HL-60 (cell line): ENCODE measurements at regions not wholly inside any gene's neighbourhood (a gene's known extent, or its start where the extent isn't known, plus 50 kb on each side); places are given as distances from the start of the nearest gene placed in this dataset.

ENCODE experiments used
- CTCF ChIP-seq: IDR thresholded peaks from one replicate; pipeline ENCODE4 v1.5.1; 2011; ENCODE audit warnings: low read length, control low read depth, inconsistent platforms; ENCODE audit not compliant: insufficient read depth
- GABPA ChIP-seq: IDR thresholded peaks from 2 replicates; pipeline ENCODE4 v1.6.1; 2012; ENCODE audit warnings: low read depth
- POLR2AphosphoS5 ChIP-seq: IDR thresholded peaks from 2 replicates; pipeline ENCODE4 v1.6.1; 2012; ENCODE audit warnings: low read depth
- REST ChIP-seq: IDR thresholded peaks from 2 replicates; pipeline ENCODE4 v1.6.1; 2012; ENCODE audit warnings: low read depth; ENCODE audit not compliant: insufficient replicate concordance

GRCh38 chr6:108793516-108794251, 54.5 kb upstream of the ARMC2 start:
- no peak for TF ChIP-seq GABPA
- no peak for TF ChIP-seq CTCF
- no peak for TF ChIP-seq POLR2AphosphoS5
- no peak for TF ChIP-seq REST
